A673 (cell line): ENCODE measurements at regions not wholly inside any gene's neighbourhood (a gene's known extent, or its start where the extent isn't known, plus 50 kb on each side); places are given as distances from the start of the nearest gene placed in this dataset.

Experiments used
- BruUV-seq: library from RNA; stranded (reverse); fragments of 400-500 nt; replicated peaks from 2 replicates; lab custom pipeline; 2021; lab: Mats Ljungman, UMichigan
- CTCF ChIA-PET: fragments of 300-600 bp; sonication (Branson Sonifier 250); formaldehyde crosslinking; loops from one replicate; lab custom pipeline; 2022; ENCODE audit warnings: antibody characterized with exemption; lab: Charles Lee
- POLR2A ChIA-PET: fragments of 300-600 bp; sonication (Branson Sonifier 250); formaldehyde crosslinking; loops from one replicate; lab custom pipeline; 2022; ENCODE audit warnings: antibody characterized with exemption; ENCODE audit not compliant: low non-redundant PET; lab: Charles Lee
- DNase-seq: peaks from one replicate; pipeline ENCODE4 v3.0.0-alpha.2; 2015; ENCODE audit warnings: low spot score
- H3K27ac ChIP-seq: fragments of 200-600 bp; sonication (generic); 2 replicates; pipeline ENCODE4 v1.5.1; 2016; ENCODE audit warnings: mixed run types, low read depth, mild to moderate bottlenecking, mixed read lengths, antibody characterized with exemption, low read length; ENCODE audit not compliant: poor library complexity, severe bottlenecking
- H3K27me3 ChIP-seq: fragments of 200-600 bp; sonication (generic); replicated peaks from 2 replicates; pipeline ENCODE4 v1.6.1; 2017; ENCODE audit warnings: mixed run types, low read depth, mild to moderate bottlenecking, mixed read lengths, antibody characterized with exemption, low read length; ENCODE audit not compliant: insufficient read depth, poor library complexity
- H3K36me3 ChIP-seq: fragments of 200-600 bp; sonication (generic); 2 replicates; pipeline ENCODE4 v1.6.1; 2016; ENCODE audit warnings: mixed run types, mild to moderate bottlenecking, mixed read lengths, antibody characterized with exemption, low read length; ENCODE audit not compliant: insufficient read depth, poor library complexity, severe bottlenecking
- H3K4me1 ChIP-seq: fragments of 200-600 bp; sonication (generic); 2 replicates; pipeline ENCODE4 v1.6.1; 2017; ENCODE audit warnings: mixed run types, mild to moderate bottlenecking, mixed read lengths, antibody characterized with exemption, low read length; ENCODE audit not compliant: insufficient read depth, poor library complexity, severe bottlenecking
- H3K4me3 ChIP-seq: fragments of 200-600 bp; sonication (generic); 2 replicates; pipeline ENCODE4 v1.5.1; 2016; ENCODE audit warnings: low read depth, mixed run types, mild to moderate bottlenecking, mixed read lengths, low read length; ENCODE audit not compliant: poor library complexity, severe bottlenecking
- H3K9me3 ChIP-seq: fragments of 200-600 bp; sonication (generic); 2 replicates; pipeline ENCODE4 v1.6.1; 2016; ENCODE audit warnings: mixed run types, low read depth, mild to moderate bottlenecking, mixed read lengths, antibody characterized with exemption, low read length; ENCODE audit not compliant: poor library complexity, severe bottlenecking
- EZH2 ChIP-seq: fragments of 200-600 bp; sonication (generic); IDR thresholded peaks from 2 replicates; pipeline ENCODE4 v1.6.1; 2017; ENCODE audit warnings: borderline replicate concordance, low read depth, mild to moderate bottlenecking, mixed read lengths, antibody characterized with exemption, low read length; ENCODE audit not compliant: poor library complexity, severe bottlenecking
- intact Hi-C: fragments of 100-400 bp; cut with micrococcal nuclease; formaldehyde crosslinking; loops from one replicate; pipeline ENCODE4 v1.10.0; 2022; ENCODE audit not compliant: unreplicated experiment
- TF ChIP-seq, protein P1 (sequence below): fragments of 300-800, 200-600 bp; sonication (generic); conservative IDR thresholded peaks from 2 replicates; pipeline ENCODE4 v1.5.1; 2017; ENCODE audit warnings: low read depth, mild to moderate bottlenecking, antibody characterized with exemption, low read length, moderate library complexity, mixed read lengths

DNA sequence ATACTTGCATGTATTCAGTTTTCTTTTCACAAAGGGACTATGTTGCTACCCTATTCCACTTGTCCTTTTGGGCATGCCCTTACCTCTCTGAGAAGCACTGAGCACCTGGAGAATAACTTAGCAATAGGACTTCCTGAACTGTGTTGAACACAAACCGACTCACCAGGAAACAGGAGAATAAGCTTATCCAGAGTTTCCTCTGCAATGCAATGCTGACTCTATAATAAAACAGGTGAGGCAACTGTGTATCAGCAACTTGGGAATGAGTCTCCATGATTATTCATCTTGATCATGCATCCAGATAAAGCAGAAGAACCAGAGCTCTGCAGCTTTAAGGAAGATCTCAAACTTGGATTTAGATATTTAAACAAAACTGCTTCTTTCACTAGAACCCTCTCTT is 806.5 kb downstream of the IGSF11 start:
- no peaks in the 10 kb centered on the region for H3K36me3 ChIP-seq
- H3K4me3 ChIP-seq, result no peak overlapping the region
- TF ChIP-seq EZH2, result no peak
- TF ChIP-seq, protein P1, sequence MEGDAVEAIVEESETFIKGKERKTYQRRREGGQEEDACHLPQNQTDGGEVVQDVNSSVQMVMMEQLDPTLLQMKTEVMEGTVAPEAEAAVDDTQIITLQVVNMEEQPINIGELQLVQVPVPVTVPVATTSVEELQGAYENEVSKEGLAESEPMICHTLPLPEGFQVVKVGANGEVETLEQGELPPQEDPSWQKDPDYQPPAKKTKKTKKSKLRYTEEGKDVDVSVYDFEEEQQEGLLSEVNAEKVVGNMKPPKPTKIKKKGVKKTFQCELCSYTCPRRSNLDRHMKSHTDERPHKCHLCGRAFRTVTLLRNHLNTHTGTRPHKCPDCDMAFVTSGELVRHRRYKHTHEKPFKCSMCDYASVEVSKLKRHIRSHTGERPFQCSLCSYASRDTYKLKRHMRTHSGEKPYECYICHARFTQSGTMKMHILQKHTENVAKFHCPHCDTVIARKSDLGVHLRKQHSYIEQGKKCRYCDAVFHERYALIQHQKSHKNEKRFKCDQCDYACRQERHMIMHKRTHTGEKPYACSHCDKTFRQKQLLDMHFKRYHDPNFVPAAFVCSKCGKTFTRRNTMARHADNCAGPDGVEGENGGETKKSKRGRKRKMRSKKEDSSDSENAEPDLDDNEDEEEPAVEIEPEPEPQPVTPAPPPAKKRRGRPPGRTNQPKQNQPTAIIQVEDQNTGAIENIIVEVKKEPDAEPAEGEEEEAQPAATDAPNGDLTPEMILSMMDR, result no peak
- ChIA-PET POLR2A (interaction anchor here (0.6 kb wide), 1 partner anchor 333 kb away, joined by 3 read pairs; no protein-coding TSS in a partner anchor), CTCF (no interaction called here)
- no peaks in the 10 kb centered on the region for H3K27me3 ChIP-seq
- no peaks in the 10 kb centered on the region for H3K4me1 ChIP-seq
- no peaks in the 10 kb centered on the region for H3K9me3 ChIP-seq
- H3K27ac ChIP-seq, result no peak overlapping the region
- intact Hi-C loops, result no loop called here
- no TSS peak for BruUV-seq
- no peak for DNase-seq

DNA sequence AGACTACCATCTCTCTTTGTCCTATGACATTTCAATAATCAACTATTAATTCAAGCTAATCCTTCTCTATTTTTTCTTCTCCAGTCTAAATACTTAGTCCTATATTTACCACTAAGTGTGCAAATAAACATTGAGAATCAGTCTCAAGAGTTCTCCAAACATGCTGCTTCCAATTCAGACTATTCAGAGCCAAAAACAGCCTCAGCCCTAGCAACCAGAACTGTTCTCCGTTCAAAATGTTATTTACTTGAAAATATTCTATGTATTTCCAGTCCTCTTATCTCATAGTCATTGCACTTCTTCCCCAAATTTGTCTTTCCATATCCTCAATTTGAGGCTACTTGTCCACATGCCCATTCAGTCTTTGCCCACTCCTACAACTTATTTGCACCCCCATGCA is 805.5 kb downstream of the IGSF11 start:
- no peaks in the 10 kb centered on the region for H3K9me3 ChIP-seq

DNA sequence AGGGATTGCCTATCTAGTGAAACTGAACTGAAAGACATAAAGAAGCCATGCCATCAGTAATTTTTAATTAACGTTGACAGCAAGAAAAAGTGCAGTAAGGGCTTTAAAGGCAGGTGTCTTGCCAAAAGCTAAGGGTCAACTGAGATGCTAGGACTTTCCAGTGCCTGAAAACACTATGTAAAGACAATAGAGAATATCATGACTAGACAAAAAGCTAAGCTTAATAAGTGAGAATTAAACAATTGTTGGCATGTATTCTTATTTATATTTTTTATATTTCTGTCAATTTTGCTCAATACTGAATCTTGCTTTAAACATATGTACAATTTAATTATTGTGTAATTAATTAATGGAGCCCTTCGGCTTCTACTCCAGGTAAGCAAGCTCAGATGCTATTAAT is 803.1 kb downstream of the IGSF11 start:
- Histone ChIP-seq H3K4me1 (no peaks in the 10 kb centered on the region), H3K27ac (no peak overlapping the region), H3K4me3 (no peak overlapping the region), H3K27me3 (no peaks in the 10 kb centered on the region), H3K9me3 (no peaks in the 10 kb centered on the region), H3K36me3 (no peaks in the 10 kb centered on the region)
- POLR2A ChIA-PET, result no interaction called here
- CTCF ChIA-PET, result no interaction called here
- intact Hi-C loops, result no loop called here
- DNase-seq, result no peak
- no TSS peak for BruUV-seq
- TF ChIP-seq EZH2, result no peak
- TF ChIP-seq, protein P1, result no peak

More for the DNA sequence above, 805.5 kb downstream of the IGSF11 start:
- TF ChIP-seq, protein P1, result no peak
- TF ChIP-seq EZH2, result no peak
- no peak for DNase-seq
- POLR2A ChIA-PET, result no interaction called here
- Histone ChIP-seq H3K4me1 (no peaks in the 10 kb centered on the region), H3K4me3 (no peak overlapping the region), H3K36me3 (no peaks in the 10 kb centered on the region), H3K27ac (no peak overlapping the region), H3K27me3 (no peaks in the 10 kb centered on the region)
- CTCF ChIA-PET, result no interaction called here
- BruUV-seq, result no TSS peak
- intact Hi-C loops, result no loop called here
